ENCODE measurements at regions not wholly inside any gene's neighbourhood (a gene's known extent, or its start where the extent isn't known, plus 50 kb on each side); places are given as distances from the start of the nearest gene placed in this dataset.

- no peak for DNase-seq
- H3K27me3 ChIP-seq (replicated peaks), result no peaks in the 10 kb centered on the region
- TF ChIP-seq, protein P1, sequence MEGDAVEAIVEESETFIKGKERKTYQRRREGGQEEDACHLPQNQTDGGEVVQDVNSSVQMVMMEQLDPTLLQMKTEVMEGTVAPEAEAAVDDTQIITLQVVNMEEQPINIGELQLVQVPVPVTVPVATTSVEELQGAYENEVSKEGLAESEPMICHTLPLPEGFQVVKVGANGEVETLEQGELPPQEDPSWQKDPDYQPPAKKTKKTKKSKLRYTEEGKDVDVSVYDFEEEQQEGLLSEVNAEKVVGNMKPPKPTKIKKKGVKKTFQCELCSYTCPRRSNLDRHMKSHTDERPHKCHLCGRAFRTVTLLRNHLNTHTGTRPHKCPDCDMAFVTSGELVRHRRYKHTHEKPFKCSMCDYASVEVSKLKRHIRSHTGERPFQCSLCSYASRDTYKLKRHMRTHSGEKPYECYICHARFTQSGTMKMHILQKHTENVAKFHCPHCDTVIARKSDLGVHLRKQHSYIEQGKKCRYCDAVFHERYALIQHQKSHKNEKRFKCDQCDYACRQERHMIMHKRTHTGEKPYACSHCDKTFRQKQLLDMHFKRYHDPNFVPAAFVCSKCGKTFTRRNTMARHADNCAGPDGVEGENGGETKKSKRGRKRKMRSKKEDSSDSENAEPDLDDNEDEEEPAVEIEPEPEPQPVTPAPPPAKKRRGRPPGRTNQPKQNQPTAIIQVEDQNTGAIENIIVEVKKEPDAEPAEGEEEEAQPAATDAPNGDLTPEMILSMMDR (IDR thresholded peaks at IDR 0.05; ENCODE audit: low read depth, low read length, missing control alignments), result no peak
- no peak overlapping the region for H3K4me3 ChIP-seq (ENCODE audit: low read depth, low read length)
- in situ Hi-C loops (cut with HindIII; ENCODE audit: low pct_ligation_motif_present, low sequenced_read_pairs), result no loop called here
- H3K27ac ChIP-seq, result no peak overlapping the region
- H3K36me3 ChIP-seq (replicated peaks), result no peaks in the 10 kb centered on the region
These were observed 169.3 kb downstream of the CEP135 start for GRCh38 chr4:56118055-56118454.

DNA sequence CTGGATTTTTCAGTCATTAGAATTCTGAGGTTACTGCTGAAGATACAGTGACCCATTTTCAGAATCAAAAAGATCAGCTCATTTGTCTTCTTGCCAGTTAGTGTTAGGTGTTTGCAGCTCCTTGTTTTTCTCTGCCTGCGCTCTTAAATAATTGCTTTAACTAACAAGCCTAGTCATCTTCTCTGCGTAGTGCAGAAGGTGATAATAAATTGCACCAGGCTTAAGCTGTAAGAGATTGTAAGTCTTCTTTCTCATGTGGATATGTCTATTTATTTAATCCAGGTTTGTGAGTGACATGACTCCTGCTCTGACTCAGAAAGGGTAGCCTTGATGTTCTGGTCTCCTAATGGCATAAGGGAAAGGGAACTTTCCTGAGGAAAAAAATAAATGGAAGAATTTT is 167.2 kb downstream of the CEP135 start:
- DNase-seq, result no peak
- in situ Hi-C loops (cut with HindIII; ENCODE audit: low pct_ligation_motif_present, low sequenced_read_pairs), result no loop called here

DNA sequence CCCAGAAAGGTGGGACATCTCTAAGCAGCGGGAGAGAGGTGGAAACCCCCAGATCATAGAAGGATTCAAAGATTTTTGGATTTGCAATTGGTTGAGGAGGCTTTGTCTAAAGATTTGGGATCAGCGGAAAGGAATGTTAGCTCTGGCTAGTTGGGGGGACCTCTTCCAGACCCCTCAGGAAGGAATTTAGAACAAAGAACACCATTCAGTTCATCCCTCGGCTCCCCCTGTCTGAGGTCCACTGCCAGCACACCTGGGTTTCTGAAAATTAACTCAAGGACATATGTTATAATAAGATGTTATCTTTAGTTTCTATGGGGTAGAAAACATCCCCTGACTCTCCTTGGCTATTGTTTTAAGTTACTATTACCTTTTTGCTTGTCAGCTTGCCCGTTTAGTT is 163.6 kb downstream of the CEP135 start:
- Histone ChIP-seq H3K4me3 (ENCODE audit: low read depth, low read length) (no peak overlapping the region), H3K27ac (no peak overlapping the region), H3K36me3 (replicated peaks) (no peaks in the 10 kb centered on the region), H3K27me3 (replicated peaks) (no peaks in the 10 kb centered on the region)
- TF ChIP-seq, protein P1 (IDR thresholded peaks at IDR 0.05; ENCODE audit: low read depth, low read length, missing control alignments), result no peak
- in situ Hi-C loops (cut with HindIII; ENCODE audit: low pct_ligation_motif_present, low sequenced_read_pairs), result no loop called here
- DNase-seq, result no peak

More for the DNA sequence above, 167.2 kb downstream of the CEP135 start:
- Histone ChIP-seq H3K27me3 (replicated peaks) (no peaks in the 10 kb centered on the region), H3K27ac (no peak overlapping the region), H3K4me3 (ENCODE audit: low read depth, low read length) (no peak overlapping the region), H3K36me3 (replicated peaks) (no peaks in the 10 kb centered on the region)
- TF ChIP-seq, protein P1 (IDR thresholded peaks at IDR 0.05; ENCODE audit: low read depth, low read length, missing control alignments), result no peak

- Histone ChIP-seq H3K4me3 (ENCODE audit: low read depth, low read length) (no peak overlapping the region), H3K36me3 (replicated peaks) (no peaks in the 10 kb centered on the region), H3K27ac (no peak overlapping the region), H3K27me3 (replicated peaks) (no peaks in the 10 kb centered on the region)
- no peak for DNase-seq
- in situ Hi-C loops (cut with HindIII; ENCODE audit: low pct_ligation_motif_present, low sequenced_read_pairs), result no loop called here
- TF ChIP-seq, protein P1 (IDR thresholded peaks at IDR 0.05; ENCODE audit: low read depth, low read length, missing control alignments), result no peak
These were observed 157.7 kb downstream of the CEP135 start for GRCh38 chr4:56106180-56107147.

DNA sequence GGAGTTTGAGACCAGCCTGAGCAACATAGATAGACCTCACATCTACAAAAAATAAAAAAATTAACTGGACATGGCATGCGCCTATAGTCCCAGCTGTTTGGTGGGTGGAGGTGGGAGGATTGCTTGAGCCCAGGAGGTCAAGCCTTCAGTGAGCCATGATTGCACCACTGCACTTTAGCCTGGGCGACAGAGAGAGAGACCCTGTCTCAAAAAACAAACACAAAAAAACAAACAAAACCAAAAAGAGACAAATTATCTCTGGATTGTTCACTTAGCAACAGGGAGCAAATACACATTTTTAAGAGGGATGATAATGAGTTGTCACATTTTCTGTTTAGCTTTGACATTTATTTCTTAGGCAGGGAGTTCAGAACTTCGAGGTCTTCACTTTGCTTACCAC is 155.4 kb downstream of the CEP135 start:
- Histone ChIP-seq H3K4me3 (ENCODE audit: low read depth, low read length) (no peak overlapping the region), H3K36me3 (replicated peaks) (no peaks in the 10 kb centered on the region), H3K27ac (no peak overlapping the region), H3K27me3 (replicated peaks) (no peaks in the 10 kb centered on the region)
- in situ Hi-C loops (cut with HindIII; ENCODE audit: low pct_ligation_motif_present, low sequenced_read_pairs), result no loop called here
- TF ChIP-seq, protein P1 (IDR thresholded peaks at IDR 0.05; ENCODE audit: low read depth, low read length, missing control alignments), result no peak
- no peak for DNase-seq

Data from brain microvascular endothelial cell (primary cell).